Loucy (cell line): ENCODE measurements at regions not wholly inside any gene's neighbourhood (a gene's known extent, or its start where the extent isn't known, plus 50 kb on each side); places are given as distances from the start of the nearest gene placed in this dataset.
"Not testable (repeated sequence)": the region's sequence is repeated elsewhere in the genome, so short reads cannot be mapped to it uniquely, and the experiment has no call there.

Experiments
- H2AFZ ChIP-seq: fragments of 200-600 bp; sonication (generic); 2 replicates; pipeline ENCODE4 v1.6.0; 2016; ENCODE audit warnings: antibody characterized with exemption, mild to moderate bottlenecking, low read length, moderate library complexity
- H3F3A ChIP-seq: fragments of 200-600 bp; 2 replicates; pipeline ENCODE4 v1.6.0; 2016; ENCODE audit warnings: antibody characterized with exemption, low read depth, mild to moderate bottlenecking
- H3K27me3 ChIP-seq: fragments of 200-600 bp; sonication (generic); 2 replicates; pipeline ENCODE4 v1.6.1; 2014; ENCODE audit warnings: low read length, mild to moderate bottlenecking; ENCODE audit not compliant: insufficient read depth, poor library complexity, severe bottlenecking
- H3K36me3 ChIP-seq: fragments of 200-600 bp; sonication (generic); 2 replicates; pipeline ENCODE4 v1.6.1; 2016; ENCODE audit warnings: low read length; ENCODE audit not compliant: insufficient read depth
- H3K4me1 ChIP-seq: fragments of 200-600 bp; sonication (generic); 2 replicates; pipeline ENCODE4 v1.5.1; 2014; ENCODE audit warnings: low read length, mild to moderate bottlenecking; ENCODE audit not compliant: insufficient read depth, poor library complexity, severe bottlenecking
- H3K4me2 ChIP-seq: fragments of 200-600 bp; sonication (generic); 2 replicates; pipeline ENCODE4 v1.6.0; 2014; ENCODE audit warnings: antibody characterized with exemption, low read length, low read depth, mild to moderate bottlenecking; ENCODE audit not compliant: poor library complexity, severe bottlenecking
- H3K4me3 ChIP-seq: fragments of 200-600 bp; sonication (generic); 2 replicates; pipeline ENCODE4 v1.5.1; 2014; ENCODE audit warnings: low read length, mild to moderate bottlenecking, mixed read lengths; ENCODE audit not compliant: poor library complexity, severe bottlenecking
- H3K79me2 ChIP-seq: fragments of 200-600 bp; sonication (generic); 2 replicates; pipeline ENCODE4 v1.6.1; 2014; ENCODE audit warnings: low read length; ENCODE audit not compliant: insufficient read depth
- H3K9ac ChIP-seq: fragments of 200-600 bp; sonication (generic); 2 replicates; pipeline ENCODE4 v1.6.0; 2014; ENCODE audit warnings: mild to moderate bottlenecking, low read depth, low read length, moderate library complexity; ENCODE audit not compliant: poor library complexity, severe bottlenecking
- H3K9me2 ChIP-seq: fragments of 200-600 bp; sonication (generic); replicated peaks from 2 replicates; pipeline ENCODE4 v1.6.1; 2016; ENCODE audit warnings: low read depth, low read length, mixed read lengths
- H3K9me3 ChIP-seq: fragments of 200-600 bp; sonication (generic); 2 replicates; pipeline ENCODE4 v1.6.1; 2014; ENCODE audit warnings: mild to moderate bottlenecking, antibody characterized with exemption, low read length, low read depth; ENCODE audit not compliant: insufficient read depth
- H4K20me1 ChIP-seq: fragments of 200-600 bp; sonication (generic); 2 replicates; pipeline ENCODE4 v1.6.0; 2014; ENCODE audit warnings: antibody characterized with exemption, low read length, mild to moderate bottlenecking; ENCODE audit not compliant: insufficient read depth, poor library complexity, severe bottlenecking
- EZH2phosphoT487 ChIP-seq: fragments of 200-600 bp; IDR thresholded peaks from 2 replicates; pipeline ENCODE4 v1.6.1; 2018; ENCODE audit warnings: antibody characterized with exemption, mild to moderate bottlenecking, moderate library complexity, borderline replicate concordance
- TF ChIP-seq, protein P1 (sequence below): fragments of 200-600 bp; sonication (generic); conservative IDR thresholded peaks from 2 replicates; pipeline ENCODE4 v1.5.1; 2014; ENCODE audit warnings: mild to moderate bottlenecking, antibody characterized with exemption, low read length

DNA sequence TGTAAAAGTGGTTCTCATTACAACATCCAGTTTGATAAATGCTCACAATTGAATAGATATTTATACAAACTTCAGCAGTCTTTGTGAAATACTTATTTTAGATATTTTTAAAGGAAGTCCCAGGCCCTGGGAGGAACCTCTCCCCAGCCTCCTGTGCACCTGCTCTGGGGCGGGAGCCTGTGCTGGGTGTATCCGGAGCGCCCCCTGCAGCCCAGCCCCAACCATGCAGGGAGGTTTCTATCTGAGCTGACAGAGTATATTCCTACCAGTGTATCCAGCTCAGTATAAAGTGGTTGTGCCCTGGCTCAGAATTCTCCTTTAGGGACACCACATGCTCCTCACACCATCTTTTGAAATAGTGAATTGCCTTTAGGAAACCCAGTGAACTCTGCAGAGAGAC, 851.8 kb downstream of the TMEM121 start:
- no peaks in the 10 kb centered on the region for H3K27me3 ChIP-seq
- H3K9me3 ChIP-seq = no peaks in the 10 kb centered on the region
- H2AFZ ChIP-seq = no peak overlapping the region
- 0 out of 2 replicates have a peak, but pooled peaks cover under 1% of the 10 kb centered on the region for H3K79me2 ChIP-seq
- H3K9me2 ChIP-seq = no peaks in the 10 kb centered on the region
- no peak overlapping the region for H3K4me2 ChIP-seq
- TF ChIP-seq, protein P1, sequence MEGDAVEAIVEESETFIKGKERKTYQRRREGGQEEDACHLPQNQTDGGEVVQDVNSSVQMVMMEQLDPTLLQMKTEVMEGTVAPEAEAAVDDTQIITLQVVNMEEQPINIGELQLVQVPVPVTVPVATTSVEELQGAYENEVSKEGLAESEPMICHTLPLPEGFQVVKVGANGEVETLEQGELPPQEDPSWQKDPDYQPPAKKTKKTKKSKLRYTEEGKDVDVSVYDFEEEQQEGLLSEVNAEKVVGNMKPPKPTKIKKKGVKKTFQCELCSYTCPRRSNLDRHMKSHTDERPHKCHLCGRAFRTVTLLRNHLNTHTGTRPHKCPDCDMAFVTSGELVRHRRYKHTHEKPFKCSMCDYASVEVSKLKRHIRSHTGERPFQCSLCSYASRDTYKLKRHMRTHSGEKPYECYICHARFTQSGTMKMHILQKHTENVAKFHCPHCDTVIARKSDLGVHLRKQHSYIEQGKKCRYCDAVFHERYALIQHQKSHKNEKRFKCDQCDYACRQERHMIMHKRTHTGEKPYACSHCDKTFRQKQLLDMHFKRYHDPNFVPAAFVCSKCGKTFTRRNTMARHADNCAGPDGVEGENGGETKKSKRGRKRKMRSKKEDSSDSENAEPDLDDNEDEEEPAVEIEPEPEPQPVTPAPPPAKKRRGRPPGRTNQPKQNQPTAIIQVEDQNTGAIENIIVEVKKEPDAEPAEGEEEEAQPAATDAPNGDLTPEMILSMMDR = peak; percentile 79
- no peak for TF ChIP-seq EZH2phosphoT487
- no peaks in the 10 kb centered on the region for H4K20me1 ChIP-seq
- no peak overlapping the region for H3K4me3 ChIP-seq
- no peak overlapping the region for H3K9ac ChIP-seq
- no peaks in the 10 kb centered on the region for H3F3A ChIP-seq
- no peaks in the 10 kb centered on the region for H3K36me3 ChIP-seq
- H3K4me1 ChIP-seq = peaks cover 20% of the 10 kb centered on the region

DNA sequence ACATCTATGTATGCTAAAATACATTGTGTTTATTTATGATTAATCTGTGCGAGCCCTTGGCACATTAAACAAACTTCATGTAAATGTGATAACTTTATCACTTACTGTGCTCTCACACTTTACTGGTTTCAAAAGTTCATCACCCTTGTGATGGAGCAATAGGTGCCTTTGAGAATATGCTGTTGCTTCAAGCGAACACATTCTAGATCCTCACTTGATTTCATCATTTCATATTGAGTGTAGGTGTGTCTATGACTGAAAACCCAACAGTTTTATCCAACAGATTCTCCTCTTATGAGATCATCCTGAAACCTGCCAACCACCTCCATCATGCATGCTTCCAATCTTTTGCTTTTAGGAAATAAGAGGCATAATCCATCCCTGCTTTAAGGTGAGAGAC, 854.4 kb downstream of the TMEM121 start:
- H3K9me2 ChIP-seq = no peaks in the 10 kb centered on the region
- H2AFZ ChIP-seq = no peak overlapping the region
- no peak for TF ChIP-seq EZH2phosphoT487
- TF ChIP-seq, protein P1 = no peak
- H3K4me1 ChIP-seq = peaks cover 3% of the 10 kb centered on the region
- H3K9me3 ChIP-seq = no peaks in the 10 kb centered on the region
- no peaks in the 10 kb centered on the region for H3K27me3 ChIP-seq
- H3F3A ChIP-seq = no peaks in the 10 kb centered on the region
- no peak overlapping the region for H3K9ac ChIP-seq
- H3K36me3 ChIP-seq = no peaks in the 10 kb centered on the region
- no peak overlapping the region for H3K4me2 ChIP-seq
- no peak overlapping the region for H3K4me3 ChIP-seq
- H4K20me1 ChIP-seq = no peaks in the 10 kb centered on the region
- 0 out of 2 replicates have a peak, but pooled peaks cover 5% of the 10 kb centered on the region for H3K79me2 ChIP-seq

DNA sequence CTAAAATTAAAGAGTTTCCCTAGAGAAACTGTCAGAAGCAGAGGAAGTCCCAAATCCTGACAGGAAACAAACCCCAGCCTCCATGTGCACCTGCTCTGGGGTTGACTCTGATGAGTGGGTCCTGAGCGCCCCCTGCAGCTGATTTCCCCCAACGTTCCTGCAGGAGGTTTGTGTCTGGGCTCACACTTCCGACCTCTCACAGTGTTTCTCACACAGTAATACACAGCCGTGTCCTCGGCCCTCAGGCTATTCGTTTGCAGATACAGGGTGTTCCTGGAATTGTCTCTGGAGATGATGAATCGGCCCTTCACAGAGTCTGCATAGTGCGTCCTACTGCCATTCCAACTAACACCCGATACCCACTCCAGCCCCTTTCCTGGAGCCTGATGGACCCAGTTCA, 862.8 kb downstream of the TMEM121 start:
- H3K9me3 ChIP-seq, H3F3A ChIP-seq, H4K20me1 ChIP-seq, H3K4me3 ChIP-seq, H3K9me2 ChIP-seq, H3K9ac ChIP-seq, H3K27me3 ChIP-seq, H3K36me3 ChIP-seq, H2AFZ ChIP-seq: not testable (repeated sequence)
- TF ChIP-seq, protein P1 = peak; percentile 36
- peaks cover 48% of the 10 kb centered on the region for H3K79me2 ChIP-seq
- H3K4me2 ChIP-seq = peak overlapping the region; percentile 8
- peaks cover 33% of the 10 kb centered on the region for H3K4me1 ChIP-seq
